ENCODE measurements at regions not wholly inside any gene's neighbourhood (a gene's known extent, or its start where the extent isn't known, plus 50 kb on each side); places are given as distances from the start of the nearest gene placed in this dataset.
A peak's percentile ranks its signal among the peaks of the same experiment; 100 is the strongest.

- intact Hi-C loops (cut with DNase I; ENCODE audit: low total_unique reads), result no loop called here
- Histone ChIP-seq H3K27me3 (replicated peaks in 1 of 7) (peaks cover 0 to 4% (median 0%) of the 10 kb centered on the region in 7 donors), H3K9me3 (no peaks in the 10 kb centered on the region), H3K36me3 (no peaks in the 10 kb centered on the region), H3K27ac (no peak overlapping the region), H3K4me1 (no peaks in the 10 kb centered on the region), H3K4me3 (no peak overlapping the region)
- no peak for DNase-seq
- TF ChIP-seq POLR2AphosphoS5 (IDR thresholded peaks at IDR 0.05), result no peak
- TF ChIP-seq POLR2A (IDR thresholded peaks at IDR 0.05), result no peak
- no peak for TF ChIP-seq CTCF (IDR thresholded peaks at IDR 0.05 in 8 of 11, conservative IDR thresholded peaks at IDR 0.05 in 3 of 11)
- WGBS, 5 donors, result 47 to 76% (median 63%) methylated on average over 2 of the region's 2 CpGs
These were observed 141.2 kb downstream of the TM2D1 start for GRCh38 chr1:61583703-61584102.

GRCh38 chr1:61581251-61581650 lies 143.7 kb downstream of the TM2D1 start:
- no peak for TF ChIP-seq CTCF (IDR thresholded peaks at IDR 0.05 in 8 of 11, conservative IDR thresholded peaks at IDR 0.05 in 3 of 11)
- no peak for TF ChIP-seq POLR2A (IDR thresholded peaks at IDR 0.05)
- TF ChIP-seq POLR2AphosphoS5 (IDR thresholded peaks at IDR 0.05), result no peak
- intact Hi-C loops (cut with DNase I; ENCODE audit: low total_unique reads), result no loop called here
- DNase-seq, result no peak
- Histone ChIP-seq H3K36me3 (no peaks in the 10 kb centered on the region), H3K4me1 (no peaks in the 10 kb centered on the region), H3K27me3 (replicated peaks in 1 of 7) (peaks cover 0 to 7% (median 0%) of the 10 kb centered on the region in 7 donors), H3K9me3 (no peaks in the 10 kb centered on the region), H3K4me3 (no peak overlapping the region), H3K27ac (no peak overlapping the region)
- 81 to 91% (median 88%) methylated on average over 2 of the region's 2 CpGs for WGBS, 5 donors

- Histone ChIP-seq H3K4me3 (no peak overlapping the region), H3K27ac (peak overlapping the region in 3 of 8 donors; percentile 6 to 38 (median 14)), H3K36me3 (no peaks in the 10 kb centered on the region), H3K27me3 (replicated peaks in 1 of 7) (peaks cover 0 to 7% (median 0%) of the 10 kb centered on the region in 7 donors), H3K4me1 (no peaks in the 10 kb centered on the region), H3K9me3 (no peaks in the 10 kb centered on the region)
- 71 to 89% (median 85%) methylated on average over 2 of the region's 2 CpGs for WGBS, 5 donors
- DNase-seq, result no peak
- intact Hi-C loops (cut with DNase I; ENCODE audit: low total_unique reads), result no loop called here
- TF ChIP-seq POLR2AphosphoS5 (IDR thresholded peaks at IDR 0.05) (no peak), CTCF (IDR thresholded peaks at IDR 0.05 in 8 of 11, conservative IDR thresholded peaks at IDR 0.05 in 3 of 11) (no peak), POLR2A (IDR thresholded peaks at IDR 0.05) (no peak)
These were observed 144.5 kb downstream of the TM2D1 start for GRCh38 chr1:61580417-61580816.

GRCh38 chr1:61579802-61580201 lies 145.1 kb downstream of the TM2D1 start:
- TF ChIP-seq POLR2AphosphoS5 (IDR thresholded peaks at IDR 0.05) (peak in 1 of 3 donors; percentile 16), POLR2A (IDR thresholded peaks at IDR 0.05) (no peak), CTCF (IDR thresholded peaks at IDR 0.05 in 8 of 11, conservative IDR thresholded peaks at IDR 0.05 in 3 of 11) (no peak)
- H3K4me1 ChIP-seq, result no peaks in the 10 kb centered on the region
- H3K27me3 ChIP-seq (replicated peaks in 1 of 7), result peaks cover 0 to 7% (median 0%) of the 10 kb centered on the region in 7 donors
- no peak for DNase-seq
- no peaks in the 10 kb centered on the region for H3K9me3 ChIP-seq
- H3K4me3 ChIP-seq, result no peak overlapping the region
- WGBS, 5 donors, result 73 to 87% (median 81%) methylated on average over 1 of the region's 1 CpG
- H3K36me3 ChIP-seq, result no peaks in the 10 kb centered on the region
- intact Hi-C loops (cut with DNase I; ENCODE audit: low total_unique reads), result no loop called here
- H3K27ac ChIP-seq, result peak overlapping the region in 5 of 8 donors; percentile 20 to 58 (median 52)
